Motor neuron (in vitro differentiated cells): ENCODE measurements at regions not wholly inside any gene's neighbourhood (a gene's known extent, or its start where the extent isn't known, plus 50 kb on each side); places are given as distances from the start of the nearest gene placed in this dataset.
"Not testable (repeated sequence)": the region's sequence is repeated elsewhere in the genome, so short reads cannot be mapped to it uniquely, and the experiment has no call there.

Experiments
- ATAC-seq, 8 experiments: fragments of 200-7000 bp; cut with Tn5 transposase; replicated peaks in 6 of 8; 2 replicates each; pipeline ENCODE4 v1.8.0; 2021; ENCODE audit warnings: mild to moderate bottlenecking in 8 of 8, moderate library complexity in 8 of 8
- H3K27ac ChIP-seq, 2 donors: fragments of 250-450 bp; sonication (Bioruptor Pico); 2 replicates each; pipeline ENCODE4 v1.9.0; 2021; ENCODE audit warnings: antibody characterized with exemption in 2 of 2, mild to moderate bottlenecking in 2 of 2, moderate library complexity in 1 of 2
- H3K4me1 ChIP-seq, 2 donors: fragments of 250-450 bp; sonication (Bioruptor Pico); replicated peaks in 1 of 2; 2 replicates each; pipeline ENCODE4 v1.6.1; 2021; ENCODE audit warnings: antibody characterized with exemption in 2 of 2, mild to moderate bottlenecking in 2 of 2, moderate library complexity in 1 of 2
- H3K4me3 ChIP-seq, 5 donors: fragments of 250-450 bp; sonication (Bioruptor Pico); 2 replicates each; pipeline ENCODE4 v1.9.0; 2021; ENCODE audit warnings: antibody characterized with exemption in 5 of 5, mild to moderate bottlenecking in 5 of 5, moderate library complexity in 4 of 5
- WGBS, 10 experiments: fragments of 450-650 bp; shearing (Covaris generic); methylation state at CpG; one replicate each; pipeline ENCODE4 v1.0.0; 2022; 5-methylcytosine and 5-hydroxymethylcytosine counted together
- in situ Hi-C, 9 experiments: fragments of 400-800 bp; cut with MboI; loops; one replicate each; pipeline ENCODE4 v1.15.0; 2021; ENCODE audit warnings: low sequenced_read_pairs in 9 of 9, low pct_unique_long_range_greater_than_20kb in 2 of 9; ENCODE audit not compliant: unreplicated experiment in 9 of 9

GRCh38 chr7:75254238-75254637 lies 141.2 kb upstream of the TRIM73 start:
- ATAC-seq, H3K27ac ChIP-seq, H3K4me3 ChIP-seq, H3K4me1 ChIP-seq, in situ Hi-C loops: not testable (repeated sequence)
- no CpG with 5 or more reads among the region's 3 CpGs for WGBS, 10 experiments

- H3K4me3 ChIP-seq, H3K4me1 ChIP-seq, H3K27ac ChIP-seq, ATAC-seq, in situ Hi-C loops: not testable (repeated sequence)
- WGBS, 10 experiments, result no CpG with 5 or more reads among the region's 2 CpGs
These were observed 138.0 kb upstream of the TRIM73 start for GRCh38 chr7:75257442-75257841.

GRCh38 chr7:75259454-75260003 lies 135.9 kb upstream of the TRIM73 start:
- not testable (repeated sequence) for H3K4me3 ChIP-seq, H3K27ac ChIP-seq

GRCh38 chr7:75261660-75262059 lies 133.8 kb upstream of the TRIM73 start:
- in situ Hi-C loops, H3K4me3 ChIP-seq, H3K4me1 ChIP-seq, H3K27ac ChIP-seq: not testable (repeated sequence)
- WGBS, 10 experiments, result no CpG with 5 or more reads among the region's 2 CpGs
- ATAC-seq, result peak in 4 of 8 experiments; percentile 33 to 85 (median 78)

More at GRCh38 chr7:75259454-75260003, 135.9 kb upstream of the TRIM73 start:
- H3K4me1 ChIP-seq, in situ Hi-C loops: not testable (repeated sequence)
- no CpG with 5 or more reads among the region's 6 CpGs for WGBS, 10 experiments
- peak in 1 of 8 experiments; percentile 27 for ATAC-seq

GRCh38 chr7:75268158-75268557 lies 127.3 kb upstream of the TRIM73 start:
- no CpG with 5 or more reads among the region's 1 CpG for WGBS, 10 experiments
- H3K4me1 ChIP-seq, H3K4me3 ChIP-seq, in situ Hi-C loops, H3K27ac ChIP-seq: not testable (repeated sequence)
- peak in 4 of 8 experiments; percentile 60 to 90 (median 70) for ATAC-seq

- in situ Hi-C loops, H3K27ac ChIP-seq, H3K4me1 ChIP-seq, H3K4me3 ChIP-seq: not testable (repeated sequence)
- WGBS, 10 experiments, result no CpG with 5 or more reads among the region's 2 CpGs
- ATAC-seq, result peak in 2 of 8 experiments; percentile 27 to 30
These were observed 126.3 kb upstream of the TRIM73 start for GRCh38 chr7:75269159-75269558.

GRCh38 chr7:75274114-75274513 lies 121.3 kb upstream of the TRIM73 start:
- ATAC-seq, H3K4me1 ChIP-seq, in situ Hi-C loops, H3K4me3 ChIP-seq, H3K27ac ChIP-seq: not testable (repeated sequence)
- no CpG with 5 or more reads among the region's 1 CpG for WGBS, 10 experiments
